22Rv1 (cell line): ENCODE measurements at regions not wholly inside any gene's neighbourhood (a gene's known extent, or its start where the extent isn't known, plus 50 kb on each side); places are given as distances from the start of the nearest gene placed in this dataset.

ENCODE experiments used
- CTCF ChIP-seq: fragments of 450-650 bp; IDR thresholded peaks from 2 replicates; pipeline ENCODE4 v1.5.1; 2017; ENCODE audit warnings: mild to moderate bottlenecking
- ZFX ChIP-seq: fragments of 450-650 bp; IDR thresholded peaks from 2 replicates; pipeline ENCODE4 v1.6.1; 2017; ENCODE audit warnings: antibody characterized with exemption, borderline replicate concordance

GRCh38 chr18:60075477-60075876 is 175.7 kb downstream of the PMAIP1 start:
- peak; percentile 11; the same call in 1 of the 2 replicates for TF ChIP-seq CTCF
- TF ChIP-seq ZFX: no peak
